Mucosa of descending colon (tissue), 3 donors: ENCODE measurements at regions not wholly inside any gene's neighbourhood (a gene's known extent, or its start where the extent isn't known, plus 50 kb on each side); places are given as distances from the start of the nearest gene placed in this dataset.

Source experiments
- ATAC-seq: fragments of 200-7000 bp; cut with Tn5 transposase; one replicate; pipeline ENCODE4 v1.9.1; 2020; ENCODE audit warnings: mild to moderate bottlenecking, moderate library complexity
- DNase-seq, 3 donors: peaks; one replicate each; pipeline ENCODE4 v3.0.0-alpha.2; 2020
- H3K36me3 ChIP-seq: fragments of 200-600 bp; one replicate; pipeline ENCODE4 v1.8.0; 2021; ENCODE audit warnings: low read depth, mild to moderate bottlenecking
- H3K4me1 ChIP-seq: fragments of 200-600 bp; one replicate; pipeline ENCODE4 v1.8.0; 2021; ENCODE audit warnings: low read depth, mild to moderate bottlenecking
- H3K4me3 ChIP-seq: fragments of 200-600 bp; one replicate; pipeline ENCODE4 v1.8.0; 2021; ENCODE audit warnings: mild to moderate bottlenecking
- H3K9me3 ChIP-seq: fragments of 200-600 bp; one replicate; pipeline ENCODE4 v1.8.0; 2021; ENCODE audit warnings: mild to moderate bottlenecking
- intact Hi-C, 2 donors: fragments of 100-400 bp; cut with DNase I in 1 of 2; cut with micrococcal nuclease in 1 of 2; formaldehyde crosslinking; loops; one replicate each; pipeline versions ENCODE4 v1.11.0 to v1.11.1; 2022; cut with DNase I, micrococcal nuclease
- TF ChIP-seq, protein P1 (sequence below): fragments of 200-600 bp; IDR thresholded peaks from one replicate; pipeline ENCODE4 v1.8.0; 2022; ENCODE audit warnings: antibody characterized with exemption, mild to moderate bottlenecking
- donor health status: DM: no; HTN: no; CAD: no; lungs with moderate emphysema.
- donor health status: DM: no; HTN: no; CAD: no.
- donor health status: DM: no; HTN: yes; CAD: no.

DNA sequence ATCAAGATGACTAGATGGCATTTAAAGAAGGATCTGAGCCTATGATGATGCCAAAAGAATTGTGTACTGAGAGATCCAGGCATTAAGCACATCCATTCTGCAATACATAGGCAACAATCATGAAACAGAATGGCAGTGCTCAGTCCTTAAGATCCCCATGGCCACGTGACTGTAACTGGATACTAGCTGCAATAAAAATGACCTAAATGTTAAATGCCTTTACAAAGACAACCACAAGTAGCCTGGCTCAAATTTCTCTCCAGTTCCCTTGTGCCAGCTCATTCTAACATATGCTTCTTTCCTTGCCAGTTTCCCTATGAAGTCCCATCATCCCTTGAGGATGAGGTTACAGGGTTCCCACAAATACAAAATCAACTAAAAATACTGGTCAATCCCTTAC lies 148.3 kb upstream of the GHR start:
- TF ChIP-seq, protein P1, sequence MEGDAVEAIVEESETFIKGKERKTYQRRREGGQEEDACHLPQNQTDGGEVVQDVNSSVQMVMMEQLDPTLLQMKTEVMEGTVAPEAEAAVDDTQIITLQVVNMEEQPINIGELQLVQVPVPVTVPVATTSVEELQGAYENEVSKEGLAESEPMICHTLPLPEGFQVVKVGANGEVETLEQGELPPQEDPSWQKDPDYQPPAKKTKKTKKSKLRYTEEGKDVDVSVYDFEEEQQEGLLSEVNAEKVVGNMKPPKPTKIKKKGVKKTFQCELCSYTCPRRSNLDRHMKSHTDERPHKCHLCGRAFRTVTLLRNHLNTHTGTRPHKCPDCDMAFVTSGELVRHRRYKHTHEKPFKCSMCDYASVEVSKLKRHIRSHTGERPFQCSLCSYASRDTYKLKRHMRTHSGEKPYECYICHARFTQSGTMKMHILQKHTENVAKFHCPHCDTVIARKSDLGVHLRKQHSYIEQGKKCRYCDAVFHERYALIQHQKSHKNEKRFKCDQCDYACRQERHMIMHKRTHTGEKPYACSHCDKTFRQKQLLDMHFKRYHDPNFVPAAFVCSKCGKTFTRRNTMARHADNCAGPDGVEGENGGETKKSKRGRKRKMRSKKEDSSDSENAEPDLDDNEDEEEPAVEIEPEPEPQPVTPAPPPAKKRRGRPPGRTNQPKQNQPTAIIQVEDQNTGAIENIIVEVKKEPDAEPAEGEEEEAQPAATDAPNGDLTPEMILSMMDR, result no peak
- Histone ChIP-seq H3K4me1 (no peaks in the 10 kb centered on the region), H3K36me3 (no peaks in the 10 kb centered on the region), H3K9me3 (no peaks in the 10 kb centered on the region), H3K4me3 (no peak overlapping the region)
- intact Hi-C loops, result no loop called here
- ATAC-seq (no peak), DNase-seq (no peak)

DNA sequence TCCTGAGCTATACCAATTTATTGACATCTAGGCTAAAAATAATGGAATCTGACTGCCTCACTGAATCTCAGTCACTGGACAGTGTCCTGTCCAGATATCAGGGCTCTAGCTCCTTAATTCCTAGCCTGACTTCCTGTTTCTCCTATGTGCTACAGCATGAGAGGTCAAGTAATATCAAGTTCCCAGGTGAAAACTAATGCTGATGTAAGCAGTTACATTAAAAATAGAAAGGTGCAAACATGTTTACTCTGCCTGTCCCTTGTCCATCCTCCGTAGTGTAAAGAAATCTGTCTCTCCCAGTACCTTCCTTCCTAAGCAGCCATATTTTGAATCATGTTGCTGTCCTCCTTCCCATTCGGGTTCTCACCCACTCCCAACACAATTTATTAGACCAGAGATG lies 145.9 kb upstream of the GHR start:
- no peak overlapping the region for H3K4me3 ChIP-seq
- no peak for ATAC-seq
- DNase-seq, result no peak
- intact Hi-C loops, result no loop called here
- no peaks in the 10 kb centered on the region for H3K36me3 ChIP-seq
- no peaks in the 10 kb centered on the region for H3K4me1 ChIP-seq
- no peaks in the 10 kb centered on the region for H3K9me3 ChIP-seq
- TF ChIP-seq, protein P1, result no peak

DNA sequence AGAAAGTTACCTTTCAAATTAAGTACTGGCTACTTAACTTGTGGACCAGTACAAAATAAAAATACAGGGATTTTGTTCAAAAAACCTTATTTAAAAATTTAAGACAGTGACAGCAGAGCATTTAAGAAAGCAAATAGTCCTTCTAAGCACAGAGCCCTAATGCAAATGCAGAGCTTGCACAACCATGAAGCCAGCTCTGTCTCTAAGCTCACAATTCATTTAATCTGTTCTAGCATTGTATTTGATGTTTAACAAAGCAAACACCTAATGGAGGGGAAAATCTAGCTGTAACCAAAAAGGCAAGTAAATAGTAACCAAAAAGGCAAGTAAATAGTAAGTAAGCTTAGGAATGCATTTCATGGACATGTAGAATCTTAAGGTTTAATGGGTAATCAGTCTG lies 138.7 kb upstream of the GHR start:
- ATAC-seq, result no peak

DNA sequence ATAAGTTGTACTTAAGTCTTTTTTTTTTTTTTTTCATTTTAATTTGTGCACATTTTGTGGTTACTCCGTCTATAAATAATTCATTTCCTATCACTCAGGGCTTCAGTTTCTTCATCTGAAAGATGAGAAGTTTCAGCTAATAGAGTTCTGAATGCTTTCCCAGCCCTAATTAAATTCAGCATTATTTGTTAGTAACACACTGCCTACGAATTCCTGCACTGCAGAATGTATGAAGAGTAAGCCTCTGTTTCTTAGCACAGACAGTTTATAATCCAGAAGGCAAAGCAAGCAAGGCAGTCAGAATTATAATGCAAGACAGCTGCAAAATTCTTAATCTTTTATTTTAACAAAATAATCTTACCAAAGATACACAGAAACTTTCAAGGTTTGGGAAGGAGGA lies 138.0 kb upstream of the GHR start:
- TF ChIP-seq, protein P1, result no peak
- Histone ChIP-seq H3K4me3 (no peak overlapping the region), H3K4me1 (no peaks in the 10 kb centered on the region), H3K36me3 (no peaks in the 10 kb centered on the region), H3K9me3 (no peaks in the 10 kb centered on the region)
- ATAC-seq, result no peak
- DNase-seq, result no peak
- intact Hi-C loops, result no loop called here

More for the DNA sequence above, 138.7 kb upstream of the GHR start:
- intact Hi-C loops, result no loop called here
- H3K36me3 ChIP-seq, result no peaks in the 10 kb centered on the region
- DNase-seq, result no peak
- no peaks in the 10 kb centered on the region for H3K9me3 ChIP-seq
- TF ChIP-seq, protein P1, result no peak
- no peaks in the 10 kb centered on the region for H3K4me1 ChIP-seq
- H3K4me3 ChIP-seq, result no peak overlapping the region

DNA sequence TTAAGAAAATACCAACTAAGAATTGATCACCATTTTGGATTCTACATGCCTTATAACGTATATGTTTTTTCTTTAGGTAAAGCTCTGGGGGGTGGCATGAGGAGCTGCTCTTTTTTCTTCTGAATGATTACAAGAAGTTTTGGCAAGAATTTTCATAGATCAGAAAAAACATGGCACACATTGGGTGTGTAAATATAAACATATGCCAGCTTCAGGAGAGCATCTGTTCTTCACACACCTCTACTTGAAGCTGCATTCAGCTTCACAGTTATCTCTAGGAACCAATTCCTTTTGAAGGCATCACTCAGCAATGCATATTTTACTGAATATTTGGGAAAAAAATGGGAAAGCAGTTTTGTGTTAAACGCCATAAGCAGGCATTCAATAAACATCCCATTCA lies 122.7 kb upstream of the GHR start:
- Histone ChIP-seq H3K36me3 (no peaks in the 10 kb centered on the region), H3K4me3 (no peak overlapping the region), H3K4me1 (no peaks in the 10 kb centered on the region), H3K9me3 (no peaks in the 10 kb centered on the region)
- ATAC-seq, result no peak
- intact Hi-C loops, result no loop called here
- TF ChIP-seq, protein P1, result no peak
- DNase-seq, result no peak

DNA sequence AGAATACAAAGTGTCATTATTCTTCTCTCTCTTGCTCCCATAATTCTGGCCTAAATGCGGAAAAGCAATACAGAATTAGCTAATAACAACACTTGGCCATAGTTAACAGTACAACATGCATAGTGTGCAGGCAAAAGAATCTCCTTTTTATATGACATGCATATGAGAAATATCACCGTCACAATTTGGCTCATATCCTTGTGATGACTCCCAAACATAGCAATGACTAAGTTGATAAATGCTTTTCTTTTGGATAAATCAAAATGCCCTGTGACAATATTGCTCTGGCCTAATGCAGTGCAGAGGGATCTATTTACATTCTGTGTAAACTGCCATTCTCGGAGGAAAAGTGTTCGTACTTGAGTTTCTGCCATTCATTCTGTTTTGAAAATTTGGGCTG lies 121.9 kb upstream of the GHR start:
- Histone ChIP-seq H3K9me3 (no peaks in the 10 kb centered on the region), H3K4me1 (no peaks in the 10 kb centered on the region), H3K4me3 (no peak overlapping the region), H3K36me3 (no peaks in the 10 kb centered on the region)
- DNase-seq, result no peak
- intact Hi-C loops, result no loop called here
- no peak for ATAC-seq
- TF ChIP-seq, protein P1, result no peak
